ENCODE measurements at regions not wholly inside any gene's neighbourhood (a gene's known extent, or its start where the extent isn't known, plus 50 kb on each side); places are given as distances from the start of the nearest gene placed in this dataset.

DNA sequence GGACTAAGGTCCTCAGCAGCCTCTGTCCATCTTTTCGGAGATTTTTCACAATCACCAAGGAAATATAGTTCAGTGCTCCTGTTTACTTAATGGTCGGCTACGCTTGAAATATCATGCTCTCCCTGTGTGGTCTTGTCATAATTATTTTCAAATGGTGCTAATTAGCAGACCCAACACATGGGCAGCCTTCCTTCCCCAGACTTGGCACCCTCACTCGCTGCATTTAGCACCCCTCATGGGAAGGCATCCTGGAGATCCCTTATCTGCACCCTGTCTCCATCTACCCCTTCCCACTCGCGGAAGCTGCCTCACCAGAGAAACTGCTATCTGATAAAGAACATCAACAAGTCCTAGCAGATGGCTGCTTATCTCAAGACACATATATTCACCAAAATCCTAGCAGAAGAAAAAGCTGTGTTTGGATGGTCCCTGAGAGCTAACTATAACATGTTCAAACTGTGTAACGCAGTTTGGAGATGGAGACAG lies 131.0 kb upstream of the ESR1 start:
- CTCF ChIA-PET (ENCODE audit: unreplicated experiment), result no interaction called here

GRCh38 chr6:151677404-151677803 lies 130.1 kb upstream of the ESR1 start:
- no peaks in the 10 kb centered on the region for H3K79me2 ChIP-seq (ENCODE audit: insufficient read depth, low read depth, low read length)
- H3K4me3 ChIP-seq (ENCODE audit: low read depth, low read length, poor library complexity, severe bottlenecking), result no peak overlapping the region
- DNase-seq (ENCODE audit: low spot score), result no peak
- H3K9me2 ChIP-seq (ENCODE audit: insufficient read depth, low read length), result no peaks in the 10 kb centered on the region
- no peak for TF ChIP-seq EZH2phosphoT487 (IDR thresholded peaks at IDR 0.05; ENCODE audit: borderline replicate concordance, low read depth, low read length)
- TF ChIP-seq, protein P1, sequence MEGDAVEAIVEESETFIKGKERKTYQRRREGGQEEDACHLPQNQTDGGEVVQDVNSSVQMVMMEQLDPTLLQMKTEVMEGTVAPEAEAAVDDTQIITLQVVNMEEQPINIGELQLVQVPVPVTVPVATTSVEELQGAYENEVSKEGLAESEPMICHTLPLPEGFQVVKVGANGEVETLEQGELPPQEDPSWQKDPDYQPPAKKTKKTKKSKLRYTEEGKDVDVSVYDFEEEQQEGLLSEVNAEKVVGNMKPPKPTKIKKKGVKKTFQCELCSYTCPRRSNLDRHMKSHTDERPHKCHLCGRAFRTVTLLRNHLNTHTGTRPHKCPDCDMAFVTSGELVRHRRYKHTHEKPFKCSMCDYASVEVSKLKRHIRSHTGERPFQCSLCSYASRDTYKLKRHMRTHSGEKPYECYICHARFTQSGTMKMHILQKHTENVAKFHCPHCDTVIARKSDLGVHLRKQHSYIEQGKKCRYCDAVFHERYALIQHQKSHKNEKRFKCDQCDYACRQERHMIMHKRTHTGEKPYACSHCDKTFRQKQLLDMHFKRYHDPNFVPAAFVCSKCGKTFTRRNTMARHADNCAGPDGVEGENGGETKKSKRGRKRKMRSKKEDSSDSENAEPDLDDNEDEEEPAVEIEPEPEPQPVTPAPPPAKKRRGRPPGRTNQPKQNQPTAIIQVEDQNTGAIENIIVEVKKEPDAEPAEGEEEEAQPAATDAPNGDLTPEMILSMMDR (conservative IDR thresholded peaks at IDR 0.05; ENCODE audit: low read length), result no peak
- no peaks in the 10 kb centered on the region for H4K20me1 ChIP-seq (ENCODE audit: insufficient read depth, low read length)
- no peak overlapping the region for H2AFZ ChIP-seq (ENCODE audit: low read length)
- ChIA-PET CTCF (ENCODE audit: unreplicated experiment) (no interaction called here), POLR2A (no interaction called here)
- no peak overlapping the region for H3K27ac ChIP-seq (ENCODE audit: low read depth, low read length, poor library complexity, severe bottlenecking)
- H3K9me3 ChIP-seq (ENCODE audit: low read length), result no peaks in the 10 kb centered on the region
- no peaks in the 10 kb centered on the region for H3K36me3 ChIP-seq (ENCODE audit: insufficient read depth, low read length)
- H3K4me1 ChIP-seq (ENCODE audit: insufficient read depth, low read length, poor library complexity, severe bottlenecking), result peaks cover 4% of the 10 kb centered on the region
- H3K4me2 ChIP-seq (ENCODE audit: low read length), result no peak overlapping the region
- intact Hi-C loops (cut with micrococcal nuclease; ENCODE audit: unreplicated experiment), result loop anchor here (5.0 to 10.0 kb wide), 3 partner anchors 437 to 677 kb away; no protein-coding TSS in a partner anchor
- no TSS peak for BruUV-seq (replicated peaks)

More for the DNA sequence above, 131.0 kb upstream of the ESR1 start:
- no peaks in the 10 kb centered on the region for H3K9me2 ChIP-seq (ENCODE audit: insufficient read depth, low read length)
- H2AFZ ChIP-seq (ENCODE audit: low read length), result no peak overlapping the region
- no peak overlapping the region for H3K4me2 ChIP-seq (ENCODE audit: low read length)
- H4K20me1 ChIP-seq (ENCODE audit: insufficient read depth, low read length), result no peaks in the 10 kb centered on the region
- POLR2A ChIA-PET, result no interaction called here
- H3K79me2 ChIP-seq (ENCODE audit: insufficient read depth, low read depth, low read length), result no peaks in the 10 kb centered on the region
- H3K4me1 ChIP-seq (ENCODE audit: insufficient read depth, low read length, poor library complexity, severe bottlenecking), result peaks cover 4% of the 10 kb centered on the region
- no peak overlapping the region for H3K27ac ChIP-seq (ENCODE audit: low read depth, low read length, poor library complexity, severe bottlenecking)
- H3K4me3 ChIP-seq (ENCODE audit: low read depth, low read length, poor library complexity, severe bottlenecking), result no peak overlapping the region
- intact Hi-C loops (cut with micrococcal nuclease; ENCODE audit: unreplicated experiment), result loop anchor here (5.0 to 10.0 kb wide), 3 partner anchors 438 to 678 kb away; no protein-coding TSS in a partner anchor
- no peak for DNase-seq (ENCODE audit: low spot score)
- H3K9me3 ChIP-seq (ENCODE audit: low read length), result no peaks in the 10 kb centered on the region
- TF ChIP-seq, protein P1 (conservative IDR thresholded peaks at IDR 0.05; ENCODE audit: low read length), result no peak
- TF ChIP-seq EZH2phosphoT487 (IDR thresholded peaks at IDR 0.05; ENCODE audit: borderline replicate concordance, low read depth, low read length), result no peak
- no peaks in the 10 kb centered on the region for H3K36me3 ChIP-seq (ENCODE audit: insufficient read depth, low read length)
- no TSS peak for BruUV-seq (replicated peaks)

GRCh38 chr6:151679081-151679480 lies 128.4 kb upstream of the ESR1 start:
- POLR2A ChIA-PET, result interaction anchor here (0.6 kb wide), 1 partner anchor 203 kb away, joined by 3 read pairs; no protein-coding TSS in a partner anchor
- no peak for DNase-seq (ENCODE audit: low spot score)
- intact Hi-C loops (cut with micrococcal nuclease; ENCODE audit: unreplicated experiment), result loop anchor here (5.0 to 10.0 kb wide), 3 partner anchors 436 to 676 kb away; no protein-coding TSS in a partner anchor

More at GRCh38 chr6:151679081-151679480, 128.4 kb upstream of the ESR1 start:
- Histone ChIP-seq H2AFZ (ENCODE audit: low read length) (no peak overlapping the region), H3K4me2 (ENCODE audit: low read length) (no peak overlapping the region), H3K36me3 (ENCODE audit: insufficient read depth, low read length) (no peaks in the 10 kb centered on the region), H3K9me3 (ENCODE audit: low read length) (no peaks in the 10 kb centered on the region), H4K20me1 (ENCODE audit: insufficient read depth, low read length) (no peaks in the 10 kb centered on the region), H3K27ac (ENCODE audit: low read depth, low read length, poor library complexity, severe bottlenecking) (no peak overlapping the region), H3K4me1 (ENCODE audit: insufficient read depth, low read length, poor library complexity, severe bottlenecking) (peaks cover 4% of the 10 kb centered on the region), H3K79me2 (ENCODE audit: insufficient read depth, low read depth, low read length) (no peaks in the 10 kb centered on the region), H3K4me3 (ENCODE audit: low read depth, low read length, poor library complexity, severe bottlenecking) (no peak overlapping the region), H3K9me2 (ENCODE audit: insufficient read depth, low read length) (no peaks in the 10 kb centered on the region)
- TF ChIP-seq, protein P1 (conservative IDR thresholded peaks at IDR 0.05; ENCODE audit: low read length), result no peak
- no peak for TF ChIP-seq EZH2phosphoT487 (IDR thresholded peaks at IDR 0.05; ENCODE audit: borderline replicate concordance, low read depth, low read length)
- no TSS peak for BruUV-seq (replicated peaks)
- CTCF ChIA-PET (ENCODE audit: unreplicated experiment), result no interaction called here

All from OCI-LY7 (cell line).